SK-N-SH treated with all-trans-retinoic acid at 6 μM for 48 hours (cell line): ENCODE measurements at regions not wholly inside any gene's neighbourhood (a gene's known extent, or its start where the extent isn't known, plus 50 kb on each side); places are given as distances from the start of the nearest gene placed in this dataset.

Experiments used
- ATAC-seq: fragments of 200-7000 bp; cut with Tn5 transposase; 3 replicates; pipeline ENCODE4 v1.9.1; 2020; ENCODE audit warnings: mild to moderate bottlenecking, moderate library complexity
- ARNTL ChIP-seq: fragments of 450-650 bp; formaldehyde crosslinking; IDR thresholded peaks from 2 replicates; pipeline ENCODE4 v1.5.0; 2020; ENCODE audit warnings: low read depth, mild to moderate bottlenecking, moderate library complexity, borderline replicate concordance
- BACH2 ChIP-seq: fragments of 250-450 bp; sonication (Bioruptor Pico); IDR thresholded peaks from 2 replicates; pipeline ENCODE4 v1.9.0; 2021; ENCODE audit warnings: mild to moderate bottlenecking, borderline replicate concordance
- CSDC2 ChIP-seq: fragments of 250-450 bp; sonication (Bioruptor Pico); IDR thresholded peaks from 2 replicates; pipeline ENCODE4 v1.5.0; 2020; ENCODE audit warnings: mild to moderate bottlenecking, moderate library complexity
- ESRRG ChIP-seq: fragments of 250-450 bp; sonication (Bioruptor Pico); IDR thresholded peaks from 2 replicates; pipeline ENCODE4 v1.6.1; 2021; ENCODE audit warnings: mild to moderate bottlenecking
- GLIS3 ChIP-seq: fragments of 250-450 bp; sonication (Bioruptor Pico); IDR thresholded peaks from 2 replicates; pipeline ENCODE4 v1.5.0; 2020; ENCODE audit warnings: mild to moderate bottlenecking, moderate library complexity
- ISL1 ChIP-seq: fragments of 250-450 bp; sonication (Bioruptor Pico); IDR thresholded peaks from 2 replicates; pipeline ENCODE4 v2.1.2; 2022; ENCODE audit warnings: mild to moderate bottlenecking, moderate library complexity
- OSR1 ChIP-seq: fragments of 250-450 bp; sonication (Bioruptor Pico); IDR thresholded peaks from 2 replicates; pipeline ENCODE4 v1.8.0; 2022; ENCODE audit warnings: moderate library complexity, mild to moderate bottlenecking, inconsistent platforms
- PPARA ChIP-seq: fragments of 250-450 bp; sonication (Bioruptor Pico); IDR thresholded peaks from 2 replicates; pipeline ENCODE4 v1.5.0; 2020; ENCODE audit warnings: mild to moderate bottlenecking, borderline replicate concordance
- RARB ChIP-seq: fragments of 250-450 bp; sonication (Bioruptor Pico); IDR thresholded peaks from 2 replicates; pipeline ENCODE4 v1.8.0; 2021; ENCODE audit warnings: mild to moderate bottlenecking, moderate library complexity
- SNAI2 ChIP-seq: fragments of 250-450 bp; sonication (Bioruptor Pico); IDR thresholded peaks from 2 replicates; pipeline ENCODE4 v1.5.0; 2020; ENCODE audit warnings: mild to moderate bottlenecking, moderate library complexity
- ZC3H10 ChIP-seq: fragments of 250-450 bp; sonication (Bioruptor Pico); IDR thresholded peaks from 2 replicates; pipeline ENCODE4 v1.5.1; 2021; ENCODE audit warnings: mild to moderate bottlenecking, moderate library complexity
- ZFP3 ChIP-seq: fragments of 250-450 bp; sonication (Bioruptor Pico); IDR thresholded peaks from 2 replicates; pipeline ENCODE4 v1.5.0; 2020; ENCODE audit warnings: mild to moderate bottlenecking, moderate library complexity
- ZFP30 ChIP-seq: fragments of 450-650 bp; formaldehyde crosslinking; IDR thresholded peaks from 2 replicates; pipeline ENCODE4 v1.5.0; 2022; ENCODE audit warnings: mild to moderate bottlenecking, moderate library complexity
- ZNF565 ChIP-seq: fragments of 450-650 bp; formaldehyde crosslinking; conservative IDR thresholded peaks from 2 replicates; pipeline ENCODE4 v1.5.0; 2020; ENCODE audit warnings: low read depth, mild to moderate bottlenecking, moderate library complexity
- ZNF70 ChIP-seq: fragments of 450-650 bp; formaldehyde crosslinking; IDR thresholded peaks from 2 replicates; pipeline ENCODE4 v1.5.0; 2020; ENCODE audit warnings: mild to moderate bottlenecking, moderate library complexity
- ZNF8 ChIP-seq: fragments of 450-650 bp; formaldehyde crosslinking; IDR thresholded peaks from 2 replicates; pipeline ENCODE4 v1.5.0; 2020; ENCODE audit warnings: mild to moderate bottlenecking, moderate library complexity
- TF ChIP-seq, protein P1 (sequence below): fragments of 250-450 bp; sonication (Bioruptor Pico); IDR thresholded peaks from 2 replicates; pipeline ENCODE4 v1.5.0; 2020; ENCODE audit warnings: mild to moderate bottlenecking, moderate library complexity
- TF ChIP-seq, protein P2 (sequence below): fragments of 250-450 bp; sonication (Bioruptor Pico); IDR thresholded peaks from 2 replicates; pipeline ENCODE4 v1.8.0; 2021; ENCODE audit warnings: low read depth, mild to moderate bottlenecking, moderate library complexity, borderline replicate concordance
- TF ChIP-seq, protein P3 (sequence below): fragments of 250-450 bp; sonication (Bioruptor Pico); IDR thresholded peaks from 2 replicates; pipeline ENCODE4 v1.5.1; 2020; ENCODE audit warnings: low read depth, mild to moderate bottlenecking, moderate library complexity
- TF ChIP-seq, protein P4 (sequence below): fragments of 250-450 bp; sonication (Bioruptor Pico); IDR thresholded peaks from 2 replicates; pipeline ENCODE4 v1.8.0; 2020; ENCODE audit warnings: mild to moderate bottlenecking, moderate library complexity, borderline replicate concordance
- TF ChIP-seq, protein P5 (sequence below): fragments of 250-450 bp; sonication (Bioruptor Pico); IDR thresholded peaks from 2 replicates; pipeline ENCODE4 v1.5.1; 2021; ENCODE audit warnings: mild to moderate bottlenecking, moderate library complexity

DNA sequence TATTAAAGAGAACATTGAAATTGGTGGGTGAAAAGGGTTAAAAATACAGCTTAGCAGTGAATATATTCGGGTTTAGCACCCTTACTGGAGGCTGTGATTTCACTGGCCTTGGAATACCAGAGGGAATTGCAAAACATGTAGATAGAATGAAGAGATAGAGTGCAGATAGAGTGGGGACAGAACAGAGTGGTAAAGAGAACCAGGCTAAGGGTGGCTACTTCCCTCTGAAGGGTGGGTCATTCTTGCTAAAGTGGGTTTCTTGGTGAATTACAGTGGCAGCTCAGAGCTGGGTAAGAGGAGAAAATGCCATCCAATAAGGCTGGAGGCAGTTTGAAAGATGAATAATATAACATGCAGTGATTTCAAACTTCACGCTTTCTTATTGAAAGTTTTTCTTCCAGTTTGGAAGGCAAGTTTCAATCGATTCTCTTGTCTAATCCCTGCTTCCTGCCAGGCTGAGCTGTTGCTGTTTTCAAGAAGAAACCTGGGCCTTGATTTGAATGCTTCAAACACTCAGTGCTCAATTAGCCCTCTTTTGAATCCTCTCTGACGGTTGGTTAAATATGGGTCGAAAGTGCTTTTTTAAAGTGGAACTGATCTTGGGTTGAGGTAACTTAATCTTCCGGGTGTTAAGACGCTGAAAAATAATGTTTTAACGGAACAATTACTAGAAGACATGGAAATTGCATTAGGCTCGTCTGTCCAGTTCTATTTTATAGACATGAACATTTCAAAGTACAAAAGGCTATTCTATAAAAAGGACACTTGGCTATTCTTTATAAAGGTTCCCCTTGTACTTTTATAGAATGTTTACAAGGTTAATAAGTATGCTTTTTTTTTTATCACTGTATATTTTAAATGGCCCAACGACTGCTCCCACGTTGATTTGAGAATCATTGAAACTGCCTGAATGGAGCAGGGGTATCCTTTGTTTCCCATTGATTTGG is 203.3 kb downstream of the BCAS1 start:
- peak; percentile 21 for ATAC-seq
- TF ChIP-seq ESRRG = no peak
- TF ChIP-seq OSR1 (CRISPR knock-in tag) = no peak
- no peak for TF ChIP-seq GLIS3 (CRISPR knock-in tag)
- no peak for TF ChIP-seq SNAI2
- TF ChIP-seq, protein P1, sequence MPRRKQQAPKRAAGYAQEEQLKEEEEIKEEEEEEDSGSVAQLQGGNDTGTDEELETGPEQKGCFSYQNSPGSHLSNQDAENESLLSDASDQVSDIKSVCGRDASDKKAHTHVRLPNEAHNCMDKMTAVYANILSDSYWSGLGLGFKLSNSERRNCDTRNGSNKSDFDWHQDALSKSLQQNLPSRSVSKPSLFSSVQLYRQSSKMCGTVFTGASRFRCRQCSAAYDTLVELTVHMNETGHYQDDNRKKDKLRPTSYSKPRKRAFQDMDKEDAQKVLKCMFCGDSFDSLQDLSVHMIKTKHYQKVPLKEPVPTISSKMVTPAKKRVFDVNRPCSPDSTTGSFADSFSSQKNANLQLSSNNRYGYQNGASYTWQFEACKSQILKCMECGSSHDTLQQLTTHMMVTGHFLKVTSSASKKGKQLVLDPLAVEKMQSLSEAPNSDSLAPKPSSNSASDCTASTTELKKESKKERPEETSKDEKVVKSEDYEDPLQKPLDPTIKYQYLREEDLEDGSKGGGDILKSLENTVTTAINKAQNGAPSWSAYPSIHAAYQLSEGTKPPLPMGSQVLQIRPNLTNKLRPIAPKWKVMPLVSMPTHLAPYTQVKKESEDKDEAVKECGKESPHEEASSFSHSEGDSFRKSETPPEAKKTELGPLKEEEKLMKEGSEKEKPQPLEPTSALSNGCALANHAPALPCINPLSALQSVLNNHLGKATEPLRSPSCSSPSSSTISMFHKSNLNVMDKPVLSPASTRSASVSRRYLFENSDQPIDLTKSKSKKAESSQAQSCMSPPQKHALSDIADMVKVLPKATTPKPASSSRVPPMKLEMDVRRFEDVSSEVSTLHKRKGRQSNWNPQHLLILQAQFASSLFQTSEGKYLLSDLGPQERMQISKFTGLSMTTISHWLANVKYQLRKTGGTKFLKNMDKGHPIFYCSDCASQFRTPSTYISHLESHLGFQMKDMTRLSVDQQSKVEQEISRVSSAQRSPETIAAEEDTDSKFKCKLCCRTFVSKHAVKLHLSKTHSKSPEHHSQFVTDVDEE = no peak
- TF ChIP-seq, protein P2, sequence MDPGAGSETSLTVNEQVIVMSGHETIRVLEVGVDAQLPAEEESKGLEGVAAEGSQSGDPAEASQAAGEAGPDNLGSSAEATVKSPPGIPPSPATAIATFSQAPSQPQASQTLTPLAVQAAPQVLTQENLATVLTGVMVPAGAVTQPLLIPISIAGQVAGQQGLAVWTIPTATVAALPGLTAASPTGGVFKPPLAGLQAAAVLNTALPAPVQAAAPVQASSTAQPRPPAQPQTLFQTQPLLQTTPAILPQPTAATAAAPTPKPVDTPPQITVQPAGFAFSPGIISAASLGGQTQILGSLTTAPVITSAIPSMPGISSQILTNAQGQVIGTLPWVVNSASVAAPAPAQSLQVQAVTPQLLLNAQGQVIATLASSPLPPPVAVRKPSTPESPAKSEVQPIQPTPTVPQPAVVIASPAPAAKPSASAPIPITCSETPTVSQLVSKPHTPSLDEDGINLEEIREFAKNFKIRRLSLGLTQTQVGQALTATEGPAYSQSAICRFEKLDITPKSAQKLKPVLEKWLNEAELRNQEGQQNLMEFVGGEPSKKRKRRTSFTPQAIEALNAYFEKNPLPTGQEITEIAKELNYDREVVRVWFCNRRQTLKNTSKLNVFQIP (CRISPR knock-in tag) = no peak
- TF ChIP-seq ZNF8 = no peak
- TF ChIP-seq ZFP3 = no peak
- TF ChIP-seq BACH2 = no peak
- TF ChIP-seq, protein P3, sequence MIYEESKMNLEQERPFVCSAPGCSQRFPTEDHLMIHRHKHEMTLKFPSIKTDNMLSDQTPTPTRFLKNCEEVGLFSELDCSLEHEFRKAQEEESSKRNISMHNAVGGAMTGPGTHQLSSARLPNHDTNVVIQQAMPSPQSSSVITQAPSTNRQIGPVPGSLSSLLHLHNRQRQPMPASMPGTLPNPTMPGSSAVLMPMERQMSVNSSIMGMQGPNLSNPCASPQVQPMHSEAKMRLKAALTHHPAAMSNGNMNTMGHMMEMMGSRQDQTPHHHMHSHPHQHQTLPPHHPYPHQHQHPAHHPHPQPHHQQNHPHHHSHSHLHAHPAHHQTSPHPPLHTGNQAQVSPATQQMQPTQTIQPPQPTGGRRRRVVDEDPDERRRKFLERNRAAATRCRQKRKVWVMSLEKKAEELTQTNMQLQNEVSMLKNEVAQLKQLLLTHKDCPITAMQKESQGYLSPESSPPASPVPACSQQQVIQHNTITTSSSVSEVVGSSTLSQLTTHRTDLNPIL (CRISPR knock-in tag) = no peak
- TF ChIP-seq ISL1 (CRISPR knock-in tag) = no peak
- no peak for TF ChIP-seq ZNF565
- TF ChIP-seq ZFP30 (CRISPR knock-in tag) = no peak
- no peak for TF ChIP-seq ZC3H10 (CRISPR knock-in tag)
- TF ChIP-seq, protein P4, sequence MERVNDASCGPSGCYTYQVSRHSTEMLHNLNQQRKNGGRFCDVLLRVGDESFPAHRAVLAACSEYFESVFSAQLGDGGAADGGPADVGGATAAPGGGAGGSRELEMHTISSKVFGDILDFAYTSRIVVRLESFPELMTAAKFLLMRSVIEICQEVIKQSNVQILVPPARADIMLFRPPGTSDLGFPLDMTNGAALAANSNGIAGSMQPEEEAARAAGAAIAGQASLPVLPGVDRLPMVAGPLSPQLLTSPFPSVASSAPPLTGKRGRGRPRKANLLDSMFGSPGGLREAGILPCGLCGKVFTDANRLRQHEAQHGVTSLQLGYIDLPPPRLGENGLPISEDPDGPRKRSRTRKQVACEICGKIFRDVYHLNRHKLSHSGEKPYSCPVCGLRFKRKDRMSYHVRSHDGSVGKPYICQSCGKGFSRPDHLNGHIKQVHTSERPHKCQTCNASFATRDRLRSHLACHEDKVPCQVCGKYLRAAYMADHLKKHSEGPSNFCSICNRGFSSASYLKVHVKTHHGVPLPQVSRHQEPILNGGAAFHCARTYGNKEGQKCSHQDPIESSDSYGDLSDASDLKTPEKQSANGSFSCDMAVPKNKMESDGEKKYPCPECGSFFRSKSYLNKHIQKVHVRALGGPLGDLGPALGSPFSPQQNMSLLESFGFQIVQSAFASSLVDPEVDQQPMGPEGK (CRISPR knock-in tag) = no peak
- TF ChIP-seq ZNF70 (CRISPR knock-in tag) = no peak
- no peak for TF ChIP-seq PPARA (CRISPR knock-in tag)
- TF ChIP-seq RARB = no peak

DNA sequence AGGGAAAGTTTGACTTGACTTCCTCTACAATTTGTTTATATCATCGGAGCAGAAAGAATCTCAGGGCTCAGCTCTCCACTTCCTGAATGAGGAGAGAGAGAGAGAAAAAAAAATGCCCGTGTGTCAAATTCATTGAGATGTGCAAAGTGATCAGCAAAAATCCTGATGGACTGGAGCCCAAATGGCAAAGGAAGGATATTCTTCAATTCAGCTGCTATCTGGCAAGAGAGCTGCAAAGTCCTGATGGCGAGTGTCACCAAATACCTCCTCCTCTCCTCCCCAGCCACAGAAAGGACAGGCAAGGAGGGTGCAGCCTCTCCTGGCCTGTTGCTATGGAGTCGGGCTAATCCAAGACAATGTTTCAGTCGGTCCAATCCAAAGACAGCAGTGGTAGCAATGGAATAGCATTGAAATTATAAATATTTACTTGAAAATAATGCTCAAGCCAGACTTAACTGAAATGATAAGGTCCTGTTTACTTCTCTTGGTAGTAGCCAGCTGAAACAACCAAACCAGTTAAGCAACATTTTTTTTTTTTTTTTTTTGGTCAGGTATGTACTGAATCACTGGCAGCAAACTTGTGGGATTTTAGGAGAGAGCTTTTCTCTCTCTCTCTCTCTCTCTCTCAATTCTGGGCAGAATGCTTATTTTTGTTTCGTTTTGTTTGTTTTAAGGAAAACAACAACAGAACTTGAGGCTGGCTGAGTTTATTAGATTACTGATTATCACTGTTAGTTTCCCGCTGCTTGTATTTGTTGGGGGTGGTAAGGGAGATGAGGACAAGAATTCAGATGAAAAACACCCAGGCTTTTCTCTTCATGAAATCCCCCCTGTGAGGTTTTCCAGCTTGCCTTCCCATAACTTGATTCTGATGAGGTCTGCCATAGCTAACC is 204.2 kb downstream of the BCAS1 start:
- peak; percentile 90 for ATAC-seq
- no peak for TF ChIP-seq ARNTL (CRISPR knock-in tag)
- TF ChIP-seq RARB = no peak
- no peak for TF ChIP-seq BACH2
- TF ChIP-seq ZC3H10 (CRISPR knock-in tag) = no peak
- TF ChIP-seq GLIS3 (CRISPR knock-in tag) = no peak
- TF ChIP-seq OSR1 (CRISPR knock-in tag) = no peak
- TF ChIP-seq PPARA (CRISPR knock-in tag) = no peak
- TF ChIP-seq, protein P5, sequence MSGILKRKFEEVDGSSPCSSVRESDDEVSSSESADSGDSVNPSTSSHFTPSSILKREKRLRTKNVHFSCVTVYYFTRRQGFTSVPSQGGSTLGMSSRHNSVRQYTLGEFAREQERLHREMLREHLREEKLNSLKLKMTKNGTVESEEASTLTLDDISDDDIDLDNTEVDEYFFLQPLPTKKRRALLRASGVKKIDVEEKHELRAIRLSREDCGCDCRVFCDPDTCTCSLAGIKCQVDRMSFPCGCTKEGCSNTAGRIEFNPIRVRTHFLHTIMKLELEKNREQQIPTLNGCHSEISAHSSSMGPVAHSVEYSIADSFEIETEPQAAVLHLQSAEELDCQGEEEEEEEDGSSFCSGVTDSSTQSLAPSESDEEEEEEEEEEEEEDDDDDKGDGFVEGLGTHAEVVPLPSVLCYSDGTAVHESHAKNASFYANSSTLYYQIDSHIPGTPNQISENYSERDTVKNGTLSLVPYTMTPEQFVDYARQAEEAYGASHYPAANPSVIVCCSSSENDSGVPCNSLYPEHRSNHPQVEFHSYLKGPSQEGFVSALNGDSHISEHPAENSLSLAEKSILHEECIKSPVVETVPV = no peak
- no peak for TF ChIP-seq ZFP3
- no peak for TF ChIP-seq ZFP30 (CRISPR knock-in tag)
- no peak for TF ChIP-seq CSDC2
- TF ChIP-seq ZNF70 (CRISPR knock-in tag) = no peak
- TF ChIP-seq, protein P4 (CRISPR knock-in tag) = no peak
- no peak for TF ChIP-seq ZNF565
